ENCODE measurements at regions not wholly inside any gene's neighbourhood (a gene's known extent, or its start where the extent isn't known, plus 50 kb on each side); places are given as distances from the start of the nearest gene placed in this dataset.

DNA sequence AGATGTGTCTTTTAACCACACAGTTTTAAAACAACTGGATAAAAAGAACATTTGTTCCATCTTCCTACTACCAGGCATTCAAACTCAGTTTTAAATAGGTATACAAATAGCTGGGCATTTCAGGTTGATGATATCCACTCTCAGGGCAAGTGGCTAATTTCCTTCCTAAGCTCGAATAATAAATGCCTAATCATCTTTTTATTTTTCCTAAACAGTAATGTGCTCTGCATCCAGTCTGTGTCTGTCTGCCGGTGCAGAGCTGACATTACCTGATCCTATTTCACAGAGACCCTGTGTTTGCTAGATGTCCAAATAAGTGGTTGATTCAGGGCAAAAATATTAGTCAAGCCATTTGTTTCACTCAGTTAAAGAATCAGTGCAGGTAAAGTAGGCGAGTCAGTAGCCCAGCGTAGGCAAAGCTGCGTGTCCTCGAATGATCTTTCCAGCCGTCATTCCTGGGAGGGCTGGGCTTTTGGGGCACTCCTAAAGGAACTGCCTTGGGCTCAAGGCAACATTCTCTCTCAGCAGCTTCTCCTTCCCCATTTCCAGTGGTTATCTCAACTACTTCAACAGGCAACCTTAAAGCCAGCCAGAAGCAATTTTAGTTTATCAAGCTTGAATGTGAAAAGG is 74.2 kb upstream of the BMP2 start:
- TF ChIP-seq, protein P1, sequence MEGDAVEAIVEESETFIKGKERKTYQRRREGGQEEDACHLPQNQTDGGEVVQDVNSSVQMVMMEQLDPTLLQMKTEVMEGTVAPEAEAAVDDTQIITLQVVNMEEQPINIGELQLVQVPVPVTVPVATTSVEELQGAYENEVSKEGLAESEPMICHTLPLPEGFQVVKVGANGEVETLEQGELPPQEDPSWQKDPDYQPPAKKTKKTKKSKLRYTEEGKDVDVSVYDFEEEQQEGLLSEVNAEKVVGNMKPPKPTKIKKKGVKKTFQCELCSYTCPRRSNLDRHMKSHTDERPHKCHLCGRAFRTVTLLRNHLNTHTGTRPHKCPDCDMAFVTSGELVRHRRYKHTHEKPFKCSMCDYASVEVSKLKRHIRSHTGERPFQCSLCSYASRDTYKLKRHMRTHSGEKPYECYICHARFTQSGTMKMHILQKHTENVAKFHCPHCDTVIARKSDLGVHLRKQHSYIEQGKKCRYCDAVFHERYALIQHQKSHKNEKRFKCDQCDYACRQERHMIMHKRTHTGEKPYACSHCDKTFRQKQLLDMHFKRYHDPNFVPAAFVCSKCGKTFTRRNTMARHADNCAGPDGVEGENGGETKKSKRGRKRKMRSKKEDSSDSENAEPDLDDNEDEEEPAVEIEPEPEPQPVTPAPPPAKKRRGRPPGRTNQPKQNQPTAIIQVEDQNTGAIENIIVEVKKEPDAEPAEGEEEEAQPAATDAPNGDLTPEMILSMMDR (IDR thresholded peaks at IDR 0.05; ENCODE audit: extremely low read depth, missing control alignments), result no peak
- DNase-seq (ENCODE audit: low spot score), result no peak

DNA sequence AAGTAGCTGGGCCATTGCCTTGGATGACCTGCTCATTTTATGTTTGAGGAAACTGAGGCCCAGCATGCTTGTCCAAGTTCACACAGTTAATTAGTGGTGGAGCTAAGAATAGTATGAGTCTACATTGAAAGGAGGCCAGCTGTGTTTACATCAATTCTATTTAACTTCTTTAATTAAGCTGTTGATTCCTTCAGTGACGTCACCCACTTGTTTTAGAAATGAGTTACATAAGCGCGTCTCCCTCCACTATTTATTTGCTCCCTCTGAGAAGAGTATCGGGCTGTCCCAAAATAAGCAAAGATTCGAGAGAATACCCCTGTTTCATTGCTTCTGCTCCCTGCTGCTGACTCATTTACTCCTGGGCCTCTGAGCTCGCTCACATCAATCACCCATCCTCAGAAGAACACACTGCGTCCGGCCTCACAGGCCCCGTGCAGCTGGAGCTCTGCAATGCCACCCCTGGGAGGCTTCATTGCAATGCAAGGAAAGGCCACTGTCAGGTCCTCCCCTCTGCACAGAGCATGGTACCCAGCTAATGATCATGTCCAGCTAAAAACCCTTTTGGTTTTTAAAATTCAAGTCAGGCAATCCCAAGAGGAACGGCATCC is 74.8 kb upstream of the BMP2 start:
- DNase-seq (ENCODE audit: low spot score), result no peak
- TF ChIP-seq, protein P1 (IDR thresholded peaks at IDR 0.05; ENCODE audit: extremely low read depth, missing control alignments), result no peak

DNA sequence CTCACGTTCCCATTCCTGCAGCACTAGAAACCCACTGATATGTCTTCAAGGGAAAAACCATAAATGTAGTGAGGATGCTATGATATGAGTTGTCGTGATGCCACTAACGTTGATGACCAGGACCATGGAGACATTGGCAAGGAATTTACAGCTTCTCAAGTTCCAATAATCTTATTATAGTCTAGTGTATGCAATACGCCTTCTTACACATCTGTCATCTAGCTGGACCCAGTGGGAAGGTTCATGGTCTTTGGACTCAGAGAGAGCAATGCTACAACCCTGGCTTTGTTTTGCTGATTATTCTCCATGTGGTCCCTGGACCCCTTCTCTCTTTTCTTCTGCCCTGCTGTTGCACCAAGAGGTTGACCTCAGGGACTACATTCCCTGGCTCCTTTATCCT is 76.0 kb upstream of the BMP2 start:
- DNase-seq (ENCODE audit: low spot score), result no peak
- TF ChIP-seq, protein P1 (IDR thresholded peaks at IDR 0.05; ENCODE audit: extremely low read depth, missing control alignments), result no peak

DNA sequence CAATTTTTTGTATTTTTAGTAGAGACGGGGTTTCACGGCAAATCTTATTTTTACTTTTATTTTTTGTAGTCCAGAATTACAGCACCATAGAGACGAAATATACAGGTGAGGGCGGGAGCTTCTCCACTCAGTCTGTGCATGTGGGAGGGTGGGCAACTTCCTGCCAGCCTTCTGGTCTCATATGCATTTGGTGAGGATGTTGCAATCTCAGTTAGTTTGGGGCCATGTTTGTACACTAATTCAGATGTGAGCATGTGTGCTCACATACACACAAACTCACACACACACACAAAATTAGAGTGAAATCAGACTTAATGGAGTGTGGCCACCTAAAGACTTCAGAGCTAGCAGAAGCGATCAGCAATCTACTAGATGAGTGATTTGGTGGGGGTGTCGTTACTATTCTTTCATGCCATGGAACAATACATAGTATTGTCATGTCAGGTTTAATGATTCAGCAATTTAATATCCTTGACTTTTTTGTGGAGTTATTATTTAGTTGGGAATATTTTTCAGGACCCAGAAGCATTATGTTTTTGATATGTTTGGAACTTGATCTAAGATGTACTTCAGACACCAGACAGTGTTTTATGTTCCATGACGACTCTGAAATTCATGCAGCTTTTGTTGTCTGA is 78.0 kb upstream of the BMP2 start:
- DNase-seq (ENCODE audit: low spot score), result no peak
- TF ChIP-seq, protein P1 (IDR thresholded peaks at IDR 0.05; ENCODE audit: extremely low read depth, missing control alignments), result no peak

DNA sequence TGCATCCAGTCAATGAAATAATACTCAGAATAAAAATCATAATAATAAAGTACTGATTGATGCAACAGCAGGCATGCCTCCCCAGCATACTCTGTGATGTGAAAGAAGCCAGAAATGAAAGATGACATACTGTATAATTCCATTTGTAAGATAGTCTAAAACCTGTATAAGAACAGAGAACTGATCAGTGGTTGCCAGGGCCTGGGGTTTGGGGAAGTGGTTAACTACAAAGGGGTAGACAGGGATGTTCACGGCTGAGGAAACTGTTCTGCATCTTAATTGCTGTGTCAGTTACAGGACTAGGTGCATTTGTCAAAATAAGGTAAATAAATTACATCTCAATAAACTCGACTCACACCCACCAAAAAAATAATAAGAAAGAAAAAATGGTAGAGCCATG is 81.3 kb upstream of the BMP2 start:
- TF ChIP-seq, protein P1 (IDR thresholded peaks at IDR 0.05; ENCODE audit: extremely low read depth, missing control alignments), result no peak
- DNase-seq (ENCODE audit: low spot score), result no peak

DNA sequence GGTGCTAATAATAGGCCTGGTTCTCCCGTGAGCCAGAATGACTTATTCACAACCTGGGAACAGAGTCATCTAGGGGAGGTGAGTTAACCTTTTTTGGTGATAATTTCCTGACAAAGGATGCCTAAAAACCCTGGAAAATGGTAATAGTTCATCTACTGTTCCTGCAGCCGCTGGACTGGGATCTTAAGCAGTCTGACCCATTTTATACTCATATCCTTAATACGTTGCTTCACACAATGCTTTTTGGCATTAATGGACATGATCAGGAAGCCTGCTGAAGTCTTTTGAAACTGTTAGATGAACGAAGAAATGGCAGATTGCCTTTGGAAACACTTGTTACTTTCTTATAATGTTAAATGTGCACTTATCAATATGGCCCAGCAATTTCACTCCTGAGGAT is 81.9 kb upstream of the BMP2 start:
- TF ChIP-seq, protein P1 (IDR thresholded peaks at IDR 0.05; ENCODE audit: extremely low read depth, missing control alignments), result no peak

DNA sequence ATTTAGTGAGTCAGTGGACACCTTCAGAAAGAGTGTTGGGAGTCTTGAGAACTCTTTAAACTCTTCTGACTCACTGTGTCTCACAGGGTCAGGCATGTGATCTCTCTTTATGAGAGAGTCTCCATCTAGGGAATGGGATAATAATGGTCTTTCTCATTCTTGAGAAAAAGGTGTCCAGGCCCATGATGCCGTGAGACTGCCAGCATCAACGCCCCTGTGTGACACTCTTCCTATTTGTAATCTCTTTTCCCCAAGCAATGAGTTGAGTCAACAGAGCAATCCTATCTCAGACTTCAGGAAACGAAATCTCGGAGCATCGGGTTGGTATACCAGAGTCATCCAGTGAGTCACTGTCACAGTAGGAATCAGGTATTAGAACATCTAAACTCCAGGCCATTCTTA is 82.3 kb upstream of the BMP2 start:
- TF ChIP-seq, protein P1 (IDR thresholded peaks at IDR 0.05; ENCODE audit: extremely low read depth, missing control alignments), result no peak
- DNase-seq (ENCODE audit: low spot score), result no peak

More for the DNA sequence above, 81.9 kb upstream of the BMP2 start:
- no peak for DNase-seq (ENCODE audit: low spot score)
